Stimulated activated CD8-positive, alpha-beta memory T cell treated with anti-CD3 and anti-CD28 coated beads, Interleukin-12 subunit alpha, Interleukin-12 subunit beta, amount 100 ng/mL, for 24 hours (primary cell): ENCODE measurements at regions not wholly inside any gene's neighbourhood (a gene's known extent, or its start where the extent isn't known, plus 50 kb on each side); places are given as distances from the start of the nearest gene placed in this dataset.
"Not testable (repeated sequence)": the region's sequence is repeated elsewhere in the genome, so short reads cannot be mapped to it uniquely, and the experiment has no call there.

Source experiments
- DNase-seq: peaks from one replicate; pipeline ENCODE4 v3.0.0-alpha.2; 2020; ENCODE audit errors: extremely low read depth

DNA sequence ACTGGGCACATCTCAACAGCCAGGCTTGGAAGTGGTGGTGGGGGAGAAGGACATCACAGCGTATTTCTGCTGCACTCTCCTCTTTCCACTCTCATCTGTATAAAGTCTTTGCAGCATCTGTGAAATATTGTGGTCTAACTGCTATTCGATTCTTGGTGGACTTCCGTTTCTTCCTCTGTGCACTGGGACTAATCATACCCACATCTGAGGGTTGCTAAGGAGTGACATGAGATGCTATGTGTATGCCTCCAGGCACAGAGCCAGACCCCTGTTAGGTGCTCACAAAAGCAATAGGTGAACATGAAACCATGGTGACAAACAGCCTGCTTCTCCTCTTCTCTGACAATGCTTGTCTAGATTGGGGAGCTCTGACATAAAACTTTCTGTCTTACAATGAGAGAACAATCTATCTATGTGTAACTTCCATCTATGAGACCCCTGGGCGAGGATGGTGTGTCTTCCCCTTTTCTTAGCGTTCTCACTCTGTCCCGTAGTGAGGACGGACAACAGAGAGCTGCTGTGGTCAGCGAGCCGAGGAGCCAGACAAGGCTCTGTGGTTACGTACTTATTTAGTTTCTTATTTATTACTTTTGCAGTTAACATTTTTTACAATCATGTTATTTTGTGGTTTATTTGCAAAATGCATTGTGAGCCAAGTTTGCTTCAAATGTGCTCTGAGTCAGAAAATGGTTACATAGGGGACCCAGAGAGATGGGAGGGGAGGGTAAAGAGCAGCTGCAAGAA is 196.7 kb upstream of the TPRG1 start:
- DNase-seq, result no peak

DNA sequence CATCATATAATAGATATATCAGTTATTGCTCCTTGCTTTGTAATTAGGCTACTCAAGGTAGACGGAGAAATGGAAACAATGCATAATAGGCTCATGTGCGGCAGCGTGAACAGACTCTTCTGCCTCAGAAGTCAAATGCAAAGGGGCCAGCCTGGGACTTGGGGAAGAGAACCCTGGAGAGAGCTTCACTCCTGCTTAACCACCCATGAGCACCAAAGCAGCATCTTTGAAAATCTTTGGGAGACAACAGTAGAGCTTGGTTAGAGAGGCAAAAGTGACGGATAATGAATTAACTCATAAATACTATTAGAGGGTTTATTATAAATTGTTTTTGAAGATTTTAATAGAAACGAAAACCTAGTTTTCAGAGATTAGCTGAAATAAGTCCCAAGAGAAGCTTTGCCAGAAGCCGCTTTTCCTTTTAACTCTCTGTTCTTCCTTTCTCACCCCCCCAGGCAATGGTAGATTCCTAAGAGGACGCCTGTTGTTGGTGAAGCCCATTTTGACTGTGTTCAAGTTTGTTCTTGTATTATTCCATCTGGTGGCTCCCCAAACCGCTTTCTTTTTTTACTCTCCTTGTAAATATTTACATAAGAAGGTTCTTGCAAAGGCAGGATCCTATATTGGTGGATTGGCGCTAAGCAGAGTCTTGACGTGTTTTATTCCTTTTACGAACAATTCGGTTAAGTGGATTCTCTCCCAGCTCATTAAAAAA is 196.0 kb upstream of the TPRG1 start:
- no peak for DNase-seq

DNA sequence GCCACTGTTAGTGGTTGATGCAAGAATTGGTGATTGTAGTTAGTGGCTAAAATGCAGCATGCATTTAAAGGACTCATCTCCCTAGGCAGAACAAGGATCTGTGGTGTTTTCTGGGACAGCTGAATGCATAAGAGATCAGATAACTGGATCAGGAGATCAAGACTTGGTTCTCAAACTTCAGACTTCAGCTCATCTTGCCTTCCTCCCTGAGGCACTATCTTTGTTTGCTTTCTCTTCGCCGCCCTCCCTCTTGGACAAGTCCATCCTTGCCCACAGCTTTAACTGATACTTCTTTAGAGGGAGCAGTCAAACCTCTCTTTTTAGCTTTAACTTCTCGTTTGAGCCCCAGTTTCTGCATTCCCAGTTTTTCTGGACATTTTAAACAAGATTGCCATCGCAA is 195.4 kb upstream of the TPRG1 start:
- no peak for DNase-seq

DNA sequence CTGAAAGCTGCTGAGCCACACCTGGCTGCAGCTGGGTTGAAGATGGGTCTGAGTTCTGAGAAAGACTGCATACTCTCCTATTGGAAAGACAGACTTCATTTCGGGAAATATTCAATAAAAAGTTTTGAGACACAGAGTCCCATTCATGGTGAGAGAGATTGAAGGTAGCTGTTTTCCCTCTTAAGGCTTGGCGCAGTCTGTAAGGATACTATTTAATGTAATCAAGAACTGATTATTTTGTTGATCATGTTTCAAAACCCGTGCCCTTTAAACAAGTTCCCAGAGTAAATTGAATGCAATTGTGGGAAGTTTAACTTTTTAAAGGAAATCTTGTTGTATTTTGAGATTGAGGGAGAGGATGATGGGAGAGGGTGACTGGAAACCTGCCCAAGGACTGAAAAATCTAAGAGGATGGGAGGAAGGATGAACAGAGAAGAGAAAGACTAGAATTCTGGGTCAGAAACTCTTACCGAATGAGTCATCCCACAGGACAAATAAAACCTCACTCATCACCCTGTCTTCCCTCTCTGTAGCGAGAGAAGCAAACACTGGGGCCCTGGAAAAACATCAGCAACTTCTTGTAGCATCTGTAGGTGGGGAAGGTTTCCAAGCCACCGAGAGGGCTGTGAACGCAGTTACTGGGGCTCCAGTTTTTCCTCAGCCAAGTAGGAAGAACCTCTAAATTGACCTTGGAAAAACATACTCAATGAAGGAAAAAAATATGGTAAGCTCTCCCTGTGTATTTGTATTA is 193.2 kb upstream of the TPRG1 start:
- no peak for DNase-seq

GRCh38 chr3:188979248-188979647 is 192.5 kb upstream of the TPRG1 start:
- DNase-seq, result no peak

- DNase-seq, result no peak
Measured at GRCh38 chr3:188979669-188980310, 192.0 kb upstream of the TPRG1 start.

GRCh38 chr3:188993181-188993580 is 178.6 kb upstream of the TPRG1 start:
- DNase-seq, result no peak

GRCh38 chr3:189001559-189001958 is 170.2 kb upstream of the TPRG1 start:
- no peak for DNase-seq

GRCh38 chr3:189003410-189003809 is 168.4 kb upstream of the TPRG1 start:
- DNase-seq, result no peak

DNA sequence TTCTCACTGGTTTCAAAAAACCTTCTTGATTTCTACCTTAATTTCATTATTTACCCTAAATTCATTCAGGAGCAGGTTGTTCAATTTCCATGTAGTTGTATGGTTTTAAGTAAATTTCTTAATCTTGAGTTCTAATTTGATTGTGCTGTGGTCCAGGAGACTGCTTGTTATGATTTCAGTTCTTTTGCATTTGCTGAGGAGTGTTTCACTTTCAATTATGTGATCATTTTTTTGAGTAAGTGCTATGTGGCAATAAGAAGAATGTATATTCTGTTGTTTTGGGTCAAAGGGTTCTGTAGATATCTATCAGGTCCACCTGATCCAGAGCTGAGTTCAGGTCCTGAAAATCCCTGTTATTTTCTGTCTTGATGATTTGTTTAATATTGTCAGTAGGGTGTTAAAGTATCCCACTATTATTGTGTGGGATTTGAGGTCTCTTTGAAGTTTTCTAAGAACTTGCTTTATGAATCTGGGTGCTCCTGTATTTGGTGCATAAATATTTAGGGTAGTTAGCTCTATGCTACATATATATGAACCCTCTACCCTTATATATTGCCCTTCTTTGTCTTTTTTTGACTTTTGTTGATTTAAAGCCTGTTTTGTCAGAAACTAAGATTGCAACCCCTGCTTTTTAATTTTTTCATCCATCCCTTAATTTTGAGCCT is 158.4 kb upstream of the TPRG1 start:
- no peak for DNase-seq

- DNase-seq, result no peak
Measured at GRCh38 chr3:189014526-189014925, 157.2 kb upstream of the TPRG1 start.

DNA sequence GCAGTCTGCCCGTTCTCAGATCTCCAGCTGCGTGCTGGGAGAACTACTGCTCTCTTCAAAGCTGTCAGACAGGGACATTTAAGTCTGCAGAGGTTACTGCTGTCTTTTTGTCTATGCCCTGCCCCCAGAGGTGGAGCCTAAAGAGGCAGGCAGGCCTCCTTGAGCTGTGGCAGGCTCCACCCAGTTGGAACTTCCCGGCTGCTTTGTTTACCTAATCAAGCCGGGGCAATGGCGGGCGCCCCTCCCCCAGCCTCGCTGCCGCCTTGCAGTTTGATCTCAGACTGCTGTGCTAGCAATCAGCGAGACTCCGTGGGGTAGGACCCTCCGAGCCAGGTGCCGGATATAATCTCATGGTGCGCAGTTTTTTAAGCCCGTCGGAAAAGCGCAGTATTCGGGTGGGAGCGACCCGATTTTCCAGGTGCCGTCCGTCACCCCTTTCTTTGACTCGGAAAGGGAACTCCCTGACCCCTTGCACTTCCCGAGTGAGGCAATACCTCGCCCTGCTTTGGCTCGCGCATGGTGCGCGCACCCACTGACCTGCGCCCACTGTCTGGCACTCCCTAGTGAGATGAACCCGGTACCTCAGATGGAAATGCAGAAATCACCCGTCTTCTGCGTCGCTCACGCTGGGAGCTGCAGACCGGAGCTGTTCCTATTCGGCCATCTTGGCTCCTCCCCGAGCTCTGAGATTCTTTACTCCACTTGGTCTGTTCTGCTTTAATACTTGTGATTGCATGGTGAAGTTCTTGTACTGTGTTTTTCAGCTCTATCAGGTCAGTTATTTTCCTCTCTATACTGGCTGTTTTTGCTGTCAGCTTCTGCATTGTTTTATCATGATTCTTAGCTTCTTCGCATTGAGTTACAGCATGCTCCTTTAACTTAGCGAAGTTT is 148.9 kb upstream of the TPRG1 start:
- not testable (repeated sequence) for DNase-seq

DNA sequence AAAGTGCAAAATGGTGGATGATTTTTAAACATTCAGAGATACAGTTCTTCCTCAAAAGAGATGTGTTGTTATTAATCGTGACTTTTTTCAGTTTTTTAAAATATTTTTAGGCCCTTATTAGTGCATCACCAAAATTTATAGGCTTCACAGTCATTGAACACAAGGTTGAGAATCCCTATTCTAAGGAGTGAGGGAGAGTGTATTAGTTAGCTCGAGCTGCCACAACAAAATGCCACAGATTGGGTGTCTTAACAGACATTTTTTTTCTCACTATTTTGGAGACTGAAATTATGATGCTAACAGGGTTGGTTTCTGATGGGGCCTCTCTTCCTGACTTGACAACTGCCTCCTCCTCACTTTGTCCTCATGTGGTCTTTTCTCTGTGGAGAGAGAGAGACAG is 145.9 kb upstream of the TPRG1 start:
- no peak for DNase-seq

DNA sequence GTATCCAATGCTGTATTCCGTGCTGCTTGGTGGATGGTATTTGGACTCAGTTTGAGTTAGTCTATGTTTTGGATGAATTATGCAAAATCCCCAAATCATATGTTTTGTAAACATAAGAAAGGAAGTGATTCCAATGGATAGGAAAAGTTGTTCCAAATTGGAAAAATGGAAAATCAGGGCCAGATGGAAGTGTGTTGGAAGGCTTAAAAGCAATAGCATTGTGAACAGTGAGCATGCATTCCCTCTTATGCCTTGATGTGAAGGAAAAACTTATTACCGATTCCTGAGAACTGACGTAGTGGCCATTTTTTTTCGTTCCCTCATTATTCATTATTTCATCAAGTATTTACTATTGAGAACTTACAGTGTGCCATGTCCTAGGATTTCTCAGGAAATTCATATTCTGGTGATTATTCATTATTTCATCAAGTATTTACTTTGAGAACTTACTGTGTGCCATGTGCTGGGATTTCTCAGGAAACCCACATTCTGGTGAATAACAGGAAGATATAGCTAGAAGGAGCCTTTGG is 144.1 kb upstream of the TPRG1 start:
- DNase-seq, result no peak

GRCh38 chr3:189038773-189039745 is 132.7 kb upstream of the TPRG1 start:
- no peak for DNase-seq

- DNase-seq, result no peak
Measured at GRCh38 chr3:189040656-189041335, 131.0 kb upstream of the TPRG1 start.

- DNase-seq, result peak; percentile 32
Measured at GRCh38 chr3:189041482-189042090, 130.2 kb upstream of the TPRG1 start.

DNA sequence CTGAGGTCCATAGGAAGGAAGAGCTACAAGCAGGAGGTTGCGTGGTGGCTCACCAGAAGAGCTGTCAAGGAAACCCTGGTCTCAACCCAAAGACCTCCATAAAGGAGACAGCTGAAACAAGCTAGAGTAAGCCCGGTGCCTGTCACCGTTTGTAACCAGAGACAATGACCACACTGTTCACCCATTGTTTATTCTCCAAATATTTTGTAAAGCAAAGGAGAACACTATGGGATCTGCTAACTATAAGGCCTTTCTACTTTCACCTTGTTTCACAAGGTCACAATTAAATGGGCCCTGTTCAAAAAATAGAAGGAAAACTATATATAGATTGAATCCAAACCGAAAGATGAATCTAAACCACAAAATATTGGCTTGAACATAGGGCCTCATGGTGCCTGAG is 128.9 kb upstream of the TPRG1 start:
- DNase-seq, result no peak
